H1 (cell line): ENCODE measurements at regions not wholly inside any gene's neighbourhood (a gene's known extent, or its start where the extent isn't known, plus 50 kb on each side); places are given as distances from the start of the nearest gene placed in this dataset.

Source experiments
- CTCF ChIA-PET: fragments of 300-600 bp; sonication (Branson Sonifier 250); formaldehyde crosslinking; loops from one replicate; lab custom pipeline; 2021; ENCODE audit not compliant: partially characterized antibody; lab: Charles Lee
- POLR2A ChIA-PET: fragments of 300-600 bp; sonication (Branson Sonifier 250); formaldehyde crosslinking; loops from one replicate; lab custom pipeline; 2021; ENCODE audit warnings: inconsistent platforms; ENCODE audit not compliant: partially characterized antibody; lab: Charles Lee
- DNase-seq, 2 experiments: peaks; one replicate each; pipeline versions ENCODE4 v3.0.0 to v3.0.0-alpha.2; 2010 to 2022; ENCODE audit warnings: low spot score in 2 of 2, low read depth in 1 of 2, mixed read lengths in 1 of 2
- FAIRE-seq: peaks from 2 replicates; lab custom pipeline; 2011; peaks lifted over from hg19 to GRCh38; lab: Jason Lieb, UNC
- H2AFZ ChIP-seq: 2 replicates; pipeline ENCODE4 v1.8.1; 2012; ENCODE audit warnings: low read length, inconsistent platforms
- H2AK5ac ChIP-seq: 2 replicates; pipeline ENCODE4 v1.6.1; 2013; ENCODE audit warnings: low read depth, low read length
- H2BK120ac ChIP-seq: replicated peaks from 2 replicates; pipeline ENCODE3; 2013; ENCODE audit warnings: low read depth, low read length, inconsistent platforms
- H2BK12ac ChIP-seq: 2 replicates; pipeline ENCODE4 v1.6.1; 2013; ENCODE audit warnings: low read depth, low read length
- H2BK15ac ChIP-seq: 2 replicates; pipeline ENCODE4 v1.6.1; 2013; ENCODE audit warnings: low read length
- H2BK20ac ChIP-seq: 2 replicates; pipeline ENCODE4 v1.6.1; 2013; ENCODE audit warnings: low read length
- H2BK5ac ChIP-seq: 2 replicates; pipeline ENCODE4 v1.6.1; 2013; ENCODE audit warnings: low read depth, low read length
- H3K14ac ChIP-seq: 2 replicates; pipeline ENCODE4 v1.6.1; 2013; ENCODE audit warnings: inconsistent platforms; ENCODE audit not compliant: insufficient read length
- H3K18ac ChIP-seq: 2 replicates; pipeline ENCODE4 v1.6.1; 2013; ENCODE audit warnings: low read length; ENCODE audit errors: extremely low read depth
- H3K23ac ChIP-seq: 2 replicates; pipeline ENCODE4 v1.6.1; 2013; ENCODE audit warnings: inconsistent platforms; ENCODE audit not compliant: insufficient read length
- H3K23me2 ChIP-seq: 2 replicates; pipeline ENCODE4 v1.6.1; 2013; ENCODE audit warnings: low read depth, low read length
- H3K27ac ChIP-seq: 2 replicates; pipeline ENCODE4 v1.6.1; 2011; ENCODE audit warnings: low read depth, low read length, inconsistent platforms
- H3K27me3 ChIP-seq, 4 experiments: replicated peaks in 1 of 4; 1 replicate in 1 of 4; 2 replicates in 3 of 4; pipeline versions ENCODE4 v1.6.1 to v1.8.1; 2011 to 2013; ENCODE audit warnings: low read length in 3 of 4, mild to moderate bottlenecking in 3 of 4, inconsistent platforms in 2 of 4, mixed read lengths in 2 of 4, moderate library complexity in 1 of 4; ENCODE audit not compliant: control insufficient read depth in 3 of 4, insufficient read depth in 3 of 4; ENCODE audit errors: extremely low read depth in 1 of 4
- H3K36me3 ChIP-seq, 4 experiments: 2 replicates each; pipeline versions ENCODE4 v1.6.1 to v1.8.1; 2011 to 2013; ENCODE audit warnings: mild to moderate bottlenecking in 4 of 4, low read length in 3 of 4, moderate library complexity in 2 of 4, control low read depth in 1 of 4, inconsistent platforms in 1 of 4; ENCODE audit not compliant: insufficient read depth in 4 of 4, control insufficient read depth in 2 of 4
- H3K4ac ChIP-seq: replicated peaks from 2 replicates; pipeline ENCODE3; 2013; ENCODE audit warnings: low read length, low read depth, mixed read lengths, inconsistent platforms; ENCODE audit not compliant: insufficient read length
- H3K4me1 ChIP-seq, 4 experiments: replicated peaks in 1 of 4; 1 replicate in 1 of 4; 2 replicates in 3 of 4; pipeline versions ENCODE4 v1.6.1 to v1.8.1; 2011 to 2013; ENCODE audit warnings: low read length in 3 of 4, inconsistent platforms in 2 of 4, mixed read lengths in 1 of 4; ENCODE audit not compliant: insufficient read depth in 4 of 4, control insufficient read depth in 3 of 4
- H3K4me2 ChIP-seq, 2 experiments: 2 replicates each; pipeline versions ENCODE4 v1.6.1 to v1.8.1; 2011 to 2013; ENCODE audit warnings: low read depth in 2 of 2, low read length in 2 of 2, control low read depth in 1 of 2, inconsistent platforms in 1 of 2, mild to moderate bottlenecking in 1 of 2; ENCODE audit not compliant: insufficient read depth in 1 of 2
- H3K4me3 ChIP-seq, 4 experiments: fragments of 200-600, 300-600 bp in 1 of 4; sonication (generic), shearing (Covaris generic), sonication (Bioruptor Twin) in 1 of 4; 2 replicates each; pipeline versions ENCODE4 v1.5.1 to v1.8.1; 2011 to 2016; ENCODE audit warnings: low read length in 4 of 4, low read depth in 3 of 4, control low read depth in 2 of 4, inconsistent platforms in 2 of 4, mild to moderate bottlenecking in 2 of 4, mixed read lengths in 1 of 4, moderate library complexity in 1 of 4; ENCODE audit not compliant: insufficient read depth in 2 of 4; ENCODE audit errors: extremely low read depth in 1 of 4
- H3K56ac ChIP-seq: replicated peaks from 2 replicates; pipeline ENCODE3; 2013; ENCODE audit warnings: low read depth, mild to moderate bottlenecking, mixed read lengths, low read length, inconsistent platforms; ENCODE audit not compliant: insufficient read length
- H3K79me1 ChIP-seq: 2 replicates; pipeline ENCODE4 v1.6.1; 2013; ENCODE audit warnings: low read depth, low read length, control low read depth
- H3K79me2 ChIP-seq, 2 experiments: 2 replicates each; pipeline versions ENCODE4 v1.6.1 to v1.8.1; 2012 to 2013; ENCODE audit warnings: low read length in 2 of 2, mild to moderate bottlenecking in 2 of 2, inconsistent platforms in 1 of 2; ENCODE audit not compliant: insufficient read depth in 2 of 2, control insufficient read depth in 1 of 2
- H3K9ac ChIP-seq, 4 experiments: replicated peaks in 1 of 4; 1 replicate in 1 of 4; 2 replicates in 3 of 4; pipeline versions ENCODE4 v1.6.1 to v1.8.1; 2011 to 2013; ENCODE audit warnings: low read depth in 3 of 4, low read length in 3 of 4, control low read depth in 2 of 4, mild to moderate bottlenecking in 2 of 4, moderate library complexity in 2 of 4, inconsistent platforms in 1 of 4; ENCODE audit errors: extremely low read depth in 1 of 4
- H3K9me3 ChIP-seq, 2 experiments: 2 replicates each; pipeline versions ENCODE4 v1.6.1 to v1.8.1; 2012 to 2013; ENCODE audit warnings: mild to moderate bottlenecking in 2 of 2, moderate library complexity in 2 of 2, control low read depth in 1 of 2, inconsistent platforms in 1 of 2, low read depth in 1 of 2, low read length in 1 of 2, mixed read lengths in 1 of 2; ENCODE audit not compliant: insufficient read depth in 2 of 2
- H4K20me1 ChIP-seq, 2 experiments: replicated peaks in 1 of 2; 2 replicates each; pipeline versions ENCODE3 to v1.8.1; 2011 to 2013; ENCODE audit warnings: inconsistent platforms in 2 of 2, low read length in 2 of 2, mild to moderate bottlenecking in 1 of 2; ENCODE audit not compliant: insufficient read depth in 2 of 2, control insufficient read depth in 1 of 2
- H4K5ac ChIP-seq: 2 replicates; pipeline ENCODE4 v1.6.1; 2013; ENCODE audit warnings: low read length, low read depth, mixed read lengths, inconsistent platforms; ENCODE audit not compliant: insufficient read length
- H4K8ac ChIP-seq: 2 replicates; pipeline ENCODE4 v1.8.0; 2013; ENCODE audit warnings: mild to moderate bottlenecking, moderate library complexity, low read length, inconsistent platforms; ENCODE audit not compliant: insufficient read depth; ENCODE audit errors: extremely low read depth
- H4K91ac ChIP-seq: replicated peaks from 2 replicates; pipeline ENCODE3; 2013; ENCODE audit warnings: low read length, mixed read lengths, inconsistent platforms; ENCODE audit not compliant: insufficient read length
- ASH2L ChIP-seq: fragments of 200-600, 300-600 bp; sonication (generic); IDR thresholded peaks from one replicate; pipeline ENCODE4 v1.7.1; 2017; ENCODE audit warnings: low read length
- BACH1 ChIP-seq: IDR thresholded peaks from 2 replicates; pipeline ENCODE4 v1.6.1; 2012; ENCODE audit warnings: low read length, improper control_type of control experiment
- BCL11A ChIP-seq, 2 experiments: IDR thresholded peaks; one replicate each; pipeline ENCODE4 v1.6.1; 2011; ENCODE audit warnings: low read depth in 2 of 2, low read length in 2 of 2, mild to moderate bottlenecking in 2 of 2
- CHD1 ChIP-seq: IDR thresholded peaks from 2 replicates; pipeline ENCODE4 v1.6.1; 2012; ENCODE audit warnings: low read depth, low read length, improper control_type of control experiment
- CTBP2 ChIP-seq: IDR thresholded peaks from 2 replicates; pipeline ENCODE4 v1.7.0; 2011; ENCODE audit warnings: borderline replicate concordance, mild to moderate bottlenecking, moderate library complexity, mixed read lengths, low read length; ENCODE audit not compliant: insufficient read depth, insufficient read length
- EGR1 ChIP-seq: IDR thresholded peaks from 2 replicates; pipeline ENCODE4 v1.6.1; 2011; ENCODE audit warnings: low read depth, low read length, borderline replicate concordance
- HDAC6 ChIP-seq: IDR thresholded peaks from one replicate; pipeline ENCODE4 v1.7.1; 2012; ENCODE audit warnings: low read depth, mild to moderate bottlenecking, inconsistent platforms, low read length, moderate library complexity
- KDM4A ChIP-seq: IDR thresholded peaks from one replicate; pipeline ENCODE4 v1.7.1; 2012; ENCODE audit warnings: low read depth, mild to moderate bottlenecking, moderate library complexity, low read length, inconsistent platforms; ENCODE audit not compliant: severe bottlenecking
- KDM5A ChIP-seq: fragments of 200-600 bp; IDR thresholded peaks from 2 replicates; pipeline ENCODE4 v1.7.1; 2012; ENCODE audit warnings: mild to moderate bottlenecking, low read length, inconsistent platforms, mixed read lengths
- NANOG ChIP-seq: IDR thresholded peaks from 2 replicates; pipeline ENCODE4 v1.6.1; 2011; ENCODE audit warnings: low read length, low read depth, mild to moderate bottlenecking, inconsistent platforms; ENCODE audit not compliant: insufficient read depth, poor library complexity, severe bottlenecking
- NRF1 ChIP-seq: IDR thresholded peaks from 2 replicates; pipeline ENCODE4 v1.6.1; 2011; ENCODE audit warnings: mild to moderate bottlenecking, low read depth, low read length, improper control_type of control experiment
- POLR2AphosphoS5 ChIP-seq: IDR thresholded peaks from 2 replicates; pipeline ENCODE4 v1.6.1; 2011; ENCODE audit warnings: low read depth, low read length
- SIRT6 ChIP-seq: IDR thresholded peaks from one replicate; pipeline ENCODE4 v1.7.1; 2012; ENCODE audit warnings: low read length, inconsistent platforms
- SRF ChIP-seq: IDR thresholded peaks from 2 replicates; pipeline ENCODE4 v1.6.1; 2011; ENCODE audit warnings: mild to moderate bottlenecking, low read depth, low read length, moderate library complexity
- SUZ12 ChIP-seq: fragments of 200-600 bp; sonication (generic); IDR thresholded peaks from 2 replicates; pipeline ENCODE4 v1.6.1; 2012; ENCODE audit warnings: mild to moderate bottlenecking, inconsistent platforms, low read length, moderate library complexity, mixed read lengths
- YY1 ChIP-seq: IDR thresholded peaks from 2 replicates; pipeline ENCODE4 v1.6.1; 2011; ENCODE audit warnings: low read depth, mild to moderate bottlenecking, low read length
- ZNF274 ChIP-seq: IDR thresholded peaks from 2 replicates; pipeline ENCODE4 v1.7.0; 2012; ENCODE audit warnings: low read length, borderline replicate concordance; ENCODE audit errors: extremely low read depth
- WGBS, 2 experiments: shearing (Covaris generic) in 1 of 2; methylation state at CpG; one replicate each; pipeline versions ENCODE4 v1.1.6 to v1.1.7; 2013 to 2015; ENCODE audit warnings: low lambda C conversion rate in 2 of 2, mixed read lengths in 2 of 2, inconsistent platforms in 1 of 2, low coverage in 1 of 2, missing lambda C conversion rate in 1 of 2; ENCODE audit not compliant: insufficient replicate concordance in 2 of 2, insufficient coverage in 1 of 2, insufficient read length in 1 of 2; ENCODE audit errors: extremely low coverage in 1 of 2, missing lambda C conversion rate in 1 of 2; 5-methylcytosine and 5-hydroxymethylcytosine counted together

DNA sequence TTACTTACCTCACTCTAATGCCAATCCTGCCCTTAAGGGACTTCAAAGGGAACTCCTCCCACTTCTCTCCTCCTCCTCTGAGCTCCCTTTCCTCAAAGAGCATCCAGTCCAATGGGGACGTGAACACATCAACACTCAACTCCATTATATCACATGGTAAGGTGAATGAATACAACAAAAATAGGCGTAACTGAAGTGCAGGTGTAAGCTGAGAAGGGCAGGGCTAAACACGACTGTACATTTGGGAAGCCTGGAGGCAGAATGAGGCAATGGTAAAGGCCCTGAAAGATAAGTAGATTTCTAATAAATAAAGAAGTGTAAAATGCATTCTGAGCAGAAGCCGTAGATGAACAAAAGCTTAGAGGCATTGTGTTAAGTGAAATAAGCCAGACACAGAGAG, 226.1 kb upstream of the TRIB2 start:
- no peak for FAIRE-seq
- no peak for TF ChIP-seq NANOG
- TF ChIP-seq YY1, result no peak
- TF ChIP-seq CTBP2, result no peak
- TF ChIP-seq NRF1, result no peak
- no peak for TF ChIP-seq KDM4A
- no peak for TF ChIP-seq POLR2AphosphoS5
- TF ChIP-seq HDAC6, result no peak
- TF ChIP-seq SRF, result no peak
- no peak for TF ChIP-seq SIRT6
- no peak for TF ChIP-seq CHD1
- no peak for TF ChIP-seq KDM5A
- no peak for TF ChIP-seq BACH1
- TF ChIP-seq EGR1, result no peak
- no peak for TF ChIP-seq BCL11A (IDR thresholded peaks at IDR 0.05; ENCODE audit: low read depth in 2 of 2, low read length in 2 of 2)
- TF ChIP-seq SUZ12, result no peak
- TF ChIP-seq ZNF274, result no peak
- no peak for TF ChIP-seq ASH2L

More for the DNA sequence above, 226.1 kb upstream of the TRIB2 start:
- H4K91ac ChIP-seq, result no peak overlapping the region
- H4K20me1 ChIP-seq, result no peaks in the 10 kb centered on the region
- no peaks in the 10 kb centered on the region for H3K36me3 ChIP-seq
- H3K14ac ChIP-seq, result no peak overlapping the region
- CTCF ChIA-PET, result interaction anchor here (0.8 to 1.5 kb wide), 3 partner anchors 8 to 440 kb away, joined by 3 to 4 read pairs (median 4); no protein-coding TSS in a partner anchor
- no peak overlapping the region for H3K56ac ChIP-seq
- H2BK5ac ChIP-seq, result no peak overlapping the region
- DNase-seq, result no peak
- H3K4me1 ChIP-seq, result peaks cover 0 to 4% (median 0%) of the 10 kb centered on the region in 4 experiments; a peak in 1 of 7 replicates
- H3K79me1 ChIP-seq, result no peaks in the 10 kb centered on the region
- no peak overlapping the region for H2BK120ac ChIP-seq
- POLR2A ChIA-PET, result no interaction called here
- WGBS, 2 experiments, result 88% methylated on average over 4 of the region's 4 CpGs; no CpG with 5 or more reads in 1 of the 2 experiments
- H3K27me3 ChIP-seq, result no peaks in the 10 kb centered on the region
- no peaks in the 10 kb centered on the region for H3K9me3 ChIP-seq
- no peak overlapping the region for H2BK15ac ChIP-seq
- no peak overlapping the region for H3K18ac ChIP-seq
- no peak overlapping the region for H2AFZ ChIP-seq
- no peak overlapping the region for H2AK5ac ChIP-seq
- no peak overlapping the region for H3K4me3 ChIP-seq
- no peak overlapping the region for H3K9ac ChIP-seq
- H4K5ac ChIP-seq, result no peak overlapping the region
- H3K4me2 ChIP-seq, result no peak overlapping the region
- H4K8ac ChIP-seq, result no peak overlapping the region
- H3K23ac ChIP-seq, result no peak overlapping the region
- no peaks in the 10 kb centered on the region for H3K23me2 ChIP-seq
- no peak overlapping the region for H3K4ac ChIP-seq
- no peak overlapping the region for H2BK12ac ChIP-seq
- H2BK20ac ChIP-seq, result no peak overlapping the region
- no peak overlapping the region for H3K27ac ChIP-seq
- no peaks in the 10 kb centered on the region for H3K79me2 ChIP-seq
